Neural crest cell (in vitro differentiated cells): ENCODE measurements at regions not wholly inside any gene's neighbourhood (a gene's known extent, or its start where the extent isn't known, plus 50 kb on each side); places are given as distances from the start of the nearest gene placed in this dataset.
A peak's percentile ranks its signal among the peaks of the same experiment; 100 is the strongest.

Source experiments
- DNase-seq: peaks from one replicate; pipeline ENCODE4 v3.0.0; 2021; ENCODE audit warnings: low read depth, mixed read lengths, low spot score
- H3K27ac Mint-ChIP-seq: one replicate; pipeline ENCODE4 v1.8.0; 2021; ENCODE audit warnings: mild to moderate bottlenecking, mixed read lengths; ENCODE audit not compliant: unreplicated experiment
- H3K27me3 Mint-ChIP-seq: 2 replicates; pipeline ENCODE4 v1.8.0; 2021; ENCODE audit warnings: low read depth, mild to moderate bottlenecking, mixed read lengths
- H3K36me3 Mint-ChIP-seq: 2 replicates; pipeline ENCODE4 v1.8.0; 2021; ENCODE audit warnings: low read depth, mild to moderate bottlenecking, mixed read lengths
- H3K4me1 Mint-ChIP-seq: 2 replicates; pipeline ENCODE4 v1.8.0; 2021; ENCODE audit warnings: mixed read lengths
- H3K4me3 Mint-ChIP-seq: one replicate; pipeline ENCODE4 v1.8.0; 2021; ENCODE audit warnings: mild to moderate bottlenecking, mixed read lengths
- H3K9me3 Mint-ChIP-seq: 2 replicates; pipeline ENCODE4 v1.8.0; 2021; ENCODE audit warnings: mixed read lengths
- TF ChIP-seq, protein P1 (sequence below): fragments of 200-600 bp; sonication (generic); conservative IDR thresholded peaks from 2 replicates; pipeline ENCODE4 v1.5.0; 2021; ENCODE audit warnings: antibody characterized with exemption, mild to moderate bottlenecking

DNA sequence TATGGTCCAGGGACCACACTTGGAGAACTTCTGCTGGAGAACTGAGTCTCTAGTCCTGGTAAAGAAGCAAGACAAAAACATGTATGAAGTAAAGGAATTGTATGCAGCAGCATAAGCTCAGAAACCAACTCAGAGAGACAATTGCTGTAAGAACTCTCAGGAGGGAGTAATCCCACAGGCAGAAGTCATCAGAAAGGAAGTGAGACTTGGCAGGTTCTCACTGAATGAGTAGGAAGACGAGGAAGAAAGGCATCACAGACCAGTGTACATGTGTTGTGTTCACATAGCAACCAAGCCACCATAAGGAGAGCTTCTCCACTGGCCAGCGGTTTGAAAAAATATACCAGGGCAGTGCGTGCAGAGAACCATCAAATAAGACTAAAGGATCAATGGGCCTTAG, 57.9 kb upstream of the FST start:
- TF ChIP-seq, protein P1, sequence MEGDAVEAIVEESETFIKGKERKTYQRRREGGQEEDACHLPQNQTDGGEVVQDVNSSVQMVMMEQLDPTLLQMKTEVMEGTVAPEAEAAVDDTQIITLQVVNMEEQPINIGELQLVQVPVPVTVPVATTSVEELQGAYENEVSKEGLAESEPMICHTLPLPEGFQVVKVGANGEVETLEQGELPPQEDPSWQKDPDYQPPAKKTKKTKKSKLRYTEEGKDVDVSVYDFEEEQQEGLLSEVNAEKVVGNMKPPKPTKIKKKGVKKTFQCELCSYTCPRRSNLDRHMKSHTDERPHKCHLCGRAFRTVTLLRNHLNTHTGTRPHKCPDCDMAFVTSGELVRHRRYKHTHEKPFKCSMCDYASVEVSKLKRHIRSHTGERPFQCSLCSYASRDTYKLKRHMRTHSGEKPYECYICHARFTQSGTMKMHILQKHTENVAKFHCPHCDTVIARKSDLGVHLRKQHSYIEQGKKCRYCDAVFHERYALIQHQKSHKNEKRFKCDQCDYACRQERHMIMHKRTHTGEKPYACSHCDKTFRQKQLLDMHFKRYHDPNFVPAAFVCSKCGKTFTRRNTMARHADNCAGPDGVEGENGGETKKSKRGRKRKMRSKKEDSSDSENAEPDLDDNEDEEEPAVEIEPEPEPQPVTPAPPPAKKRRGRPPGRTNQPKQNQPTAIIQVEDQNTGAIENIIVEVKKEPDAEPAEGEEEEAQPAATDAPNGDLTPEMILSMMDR, result no peak
- Mint-ChIP-seq H3K27me3 (no peaks in the 10 kb centered on the region), H3K36me3 (no peaks in the 10 kb centered on the region), H3K9me3 (no peaks in the 10 kb centered on the region), H3K4me1 (peaks cover 27% of the 10 kb centered on the region), H3K27ac (no peak overlapping the region), H3K4me3 (no peak overlapping the region)
- no peak for DNase-seq

GRCh38 chr5:53423724-53424123, 56.7 kb upstream of the FST start:
- no peak for DNase-seq
- Mint-ChIP-seq H3K27me3 (no peaks in the 10 kb centered on the region), H3K36me3 (no peaks in the 10 kb centered on the region), H3K4me1 (peaks cover 21% of the 10 kb centered on the region), H3K9me3 (no peaks in the 10 kb centered on the region), H3K27ac (no peak overlapping the region), H3K4me3 (no peak overlapping the region)
- TF ChIP-seq, protein P1, result no peak

GRCh38 chr5:53424686-53425615, 55.5 kb upstream of the FST start:
- Mint-ChIP-seq H3K27me3 (no peaks in the 10 kb centered on the region), H3K9me3 (no peaks in the 10 kb centered on the region), H3K27ac (no peak overlapping the region)

GRCh38 chr5:53425687-53426511, 54.5 kb upstream of the FST start:
- Mint-ChIP-seq H3K27ac (no peak overlapping the region), H3K36me3 (no peaks in the 10 kb centered on the region), H3K4me1 (peaks cover 23% of the 10 kb centered on the region), H3K27me3 (no peaks in the 10 kb centered on the region), H3K4me3 (no peak overlapping the region), H3K9me3 (no peaks in the 10 kb centered on the region)
- peak; percentile 58 for DNase-seq
- TF ChIP-seq, protein P1, result peak; percentile 64

More at GRCh38 chr5:53424686-53425615, 55.5 kb upstream of the FST start:
- no peak for DNase-seq
- TF ChIP-seq, protein P1, result no peak
- Mint-ChIP-seq H3K4me3 (no peak overlapping the region), H3K36me3 (no peaks in the 10 kb centered on the region), H3K4me1 (peaks cover 23% of the 10 kb centered on the region)

GRCh38 chr5:53426512-53426830, 54.0 kb upstream of the FST start:
- Mint-ChIP-seq H3K36me3 (no peaks in the 10 kb centered on the region), H3K4me3 (no peak overlapping the region), H3K27ac (no peak overlapping the region), H3K27me3 (no peaks in the 10 kb centered on the region), H3K4me1 (peaks cover 23% of the 10 kb centered on the region), H3K9me3 (no peaks in the 10 kb centered on the region)
- no peak for DNase-seq
- TF ChIP-seq, protein P1, result no peak
